ENCODE measurements at regions not wholly inside any gene's neighbourhood (a gene's known extent, or its start where the extent isn't known, plus 50 kb on each side); places are given as distances from the start of the nearest gene placed in this dataset.

DNA sequence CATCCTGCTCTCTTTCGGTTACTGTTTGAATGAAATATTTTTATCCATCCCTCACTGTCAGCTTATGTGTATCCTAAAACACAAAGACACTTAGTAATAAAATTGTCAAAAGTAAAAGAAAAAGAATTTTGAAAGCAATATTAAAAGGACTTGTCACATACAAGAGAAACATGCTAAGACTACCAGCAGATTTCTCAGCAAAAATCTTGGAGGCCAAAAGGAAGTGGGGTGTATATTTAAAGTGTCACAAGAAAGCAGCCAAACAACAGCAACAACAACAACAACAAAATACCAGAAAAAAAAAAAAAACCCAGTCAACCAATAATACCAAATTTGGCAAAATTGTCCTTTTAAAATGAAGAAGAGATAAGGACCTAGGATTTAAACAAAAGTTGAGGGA, 678.7 kb upstream of the TYRP1 start:
- TF ChIP-seq CTCF (tag by site-specific recombination; IDR thresholded peaks at IDR 0.05): no peak
- TF ChIP-seq ZNF184 (tag by site-specific recombination; IDR thresholded peaks at IDR 0.05): no peak
- TF ChIP-seq SETDB1 (IDR thresholded peaks at IDR 0.05; ENCODE audit: insufficient read length, low read length): peak; percentile 82
- TF ChIP-seq, protein P1, sequence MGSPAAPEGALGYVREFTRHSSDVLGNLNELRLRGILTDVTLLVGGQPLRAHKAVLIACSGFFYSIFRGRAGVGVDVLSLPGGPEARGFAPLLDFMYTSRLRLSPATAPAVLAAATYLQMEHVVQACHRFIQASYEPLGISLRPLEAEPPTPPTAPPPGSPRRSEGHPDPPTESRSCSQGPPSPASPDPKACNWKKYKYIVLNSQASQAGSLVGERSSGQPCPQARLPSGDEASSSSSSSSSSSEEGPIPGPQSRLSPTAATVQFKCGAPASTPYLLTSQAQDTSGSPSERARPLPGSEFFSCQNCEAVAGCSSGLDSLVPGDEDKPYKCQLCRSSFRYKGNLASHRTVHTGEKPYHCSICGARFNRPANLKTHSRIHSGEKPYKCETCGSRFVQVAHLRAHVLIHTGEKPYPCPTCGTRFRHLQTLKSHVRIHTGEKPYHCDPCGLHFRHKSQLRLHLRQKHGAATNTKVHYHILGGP (tag by site-specific recombination; IDR thresholded peaks at IDR 0.05): no peak
- no peak for TF ChIP-seq ZNF404 (tag by site-specific recombination; IDR thresholded peaks at IDR 0.05)
- TF ChIP-seq PBX3 (CRISPR knock-in tag; IDR thresholded peaks at IDR 0.05): no peak
- TF ChIP-seq KLF16 (tag by site-specific recombination; IDR thresholded peaks at IDR 0.05): no peak
- no peak for TF ChIP-seq MYNN (tag by site-specific recombination; IDR thresholded peaks at IDR 0.05; ENCODE audit: borderline replicate concordance)
- no peak for TF ChIP-seq REST (tag by site-specific recombination; IDR thresholded peaks at IDR 0.05)
- no peak for TF ChIP-seq ZNF510 (tag by site-specific recombination; IDR thresholded peaks at IDR 0.05; ENCODE audit: insufficient replicate concordance)
- no peak for TF ChIP-seq ZNF561 (tag by site-specific recombination; IDR thresholded peaks at IDR 0.05; ENCODE audit: borderline replicate concordance)
- TF ChIP-seq ZNF549 (tag by site-specific recombination; IDR thresholded peaks at IDR 0.05): no peak
- no peak for TF ChIP-seq REPIN1 (tag by site-specific recombination; IDR thresholded peaks at IDR 0.05; ENCODE audit: low read depth)
- no peak for TF ChIP-seq YY1 (tag by site-specific recombination; IDR thresholded peaks at IDR 0.05)

All from HEK293 (cell line).